Endothelial cell of umbilical vein (primary cell): ENCODE measurements at regions not wholly inside any gene's neighbourhood (a gene's known extent, or its start where the extent isn't known, plus 50 kb on each side); places are given as distances from the start of the nearest gene placed in this dataset.

ENCODE experiments used
- BruUV-seq: library from RNA; stranded (reverse); fragments of 400-500 nt; replicated peaks from 2 replicates; lab custom pipeline; 2021; lab: Mats Ljungman, UMichigan
- CTCF ChIA-PET: fragments of 300-600, 350-600 bp; sonication (Branson Sonifier 250); formaldehyde crosslinking; loops from one replicate; lab custom pipeline; 2021; ENCODE audit warnings: antibody characterized with exemption, inconsistent platforms; lab: Charles Lee
- POLR2A ChIA-PET: fragments of 300-600, 350-600 bp; sonication (Branson Sonifier 250); formaldehyde crosslinking; loops from one replicate; lab custom pipeline; 2021; ENCODE audit warnings: antibody characterized with exemption, inconsistent platforms; lab: Charles Lee
- DNase-seq: peaks from one replicate; pipeline ENCODE4 v3.0.0-alpha.2; 2011; ENCODE audit warnings: low read depth, low spot score
- FAIRE-seq: peaks from 2 replicates; lab custom pipeline; 2011; peaks lifted over from hg19 to GRCh38; lab: Jason Lieb, UNC
- H2AFZ ChIP-seq: 2 replicates; pipeline ENCODE4 v1.6.0; 2012; ENCODE audit warnings: low read depth, low read length, control low read depth, inconsistent platforms
- H3K27ac ChIP-seq: 2 replicates; pipeline ENCODE4 v1.5.1; 2011; ENCODE audit warnings: low read depth, mild to moderate bottlenecking, control low read depth, low read length, moderate library complexity; ENCODE audit not compliant: insufficient read depth
- H3K27me3 ChIP-seq, 2 experiments: 2 replicates each; pipeline versions ENCODE4 v1.6.0 to v1.6.1; 2011; ENCODE audit warnings: low read length in 2 of 2, mixed read lengths in 1 of 2; ENCODE audit not compliant: control insufficient read depth in 2 of 2, insufficient read depth in 2 of 2
- H3K36me3 ChIP-seq, 2 experiments: 2 replicates in 1 of 2; 3 replicates in 1 of 2; pipeline ENCODE4 v1.5.1; 2011; ENCODE audit warnings: low read length in 2 of 2, mild to moderate bottlenecking in 1 of 2, moderate library complexity in 1 of 2; ENCODE audit not compliant: control insufficient read depth in 2 of 2, insufficient read depth in 2 of 2; ENCODE audit errors: extremely low read depth in 1 of 2
- H3K4me1 ChIP-seq: 3 replicates; pipeline ENCODE4 v1.5.1; 2011; ENCODE audit warnings: mild to moderate bottlenecking, low read length; ENCODE audit not compliant: control insufficient read depth, insufficient read depth; ENCODE audit errors: extremely low read depth
- H3K4me2 ChIP-seq: 2 replicates; pipeline ENCODE4 v1.6.1; 2011; ENCODE audit warnings: low read length, control low read depth, mixed read lengths; ENCODE audit not compliant: insufficient read depth
- H3K4me3 ChIP-seq, 3 experiments: fragments of 200-600 bp in 1 of 3; sonication (generic), shearing (Covaris generic) in 1 of 3; replicated peaks in 1 of 3; 2 replicates each; pipeline ENCODE4 v1.5.1; 2011 to 2016; ENCODE audit warnings: control low read depth in 3 of 3, low read length in 3 of 3, mild to moderate bottlenecking in 2 of 3, inconsistent platforms in 1 of 3, low read depth in 1 of 3, moderate library complexity in 1 of 3; ENCODE audit not compliant: insufficient read depth in 1 of 3
- H3K79me2 ChIP-seq: 2 replicates; pipeline ENCODE4 v1.6.0; 2012; ENCODE audit warnings: low read length, inconsistent platforms; ENCODE audit not compliant: control insufficient read depth, insufficient read depth
- H3K9ac ChIP-seq: replicated peaks from 2 replicates; pipeline ENCODE3; 2011; ENCODE audit warnings: low read length, control low read depth; ENCODE audit not compliant: insufficient read depth; ENCODE audit errors: extremely low read depth
- H3K9me1 ChIP-seq: replicated peaks from 3 replicates; pipeline ENCODE4 v1.6.0; 2011; ENCODE audit warnings: mild to moderate bottlenecking, low read length; ENCODE audit not compliant: control insufficient read depth, insufficient read depth; ENCODE audit errors: extremely low read depth
- H3K9me3 ChIP-seq: replicated peaks from 2 replicates; pipeline ENCODE4 v1.5.1; 2012; ENCODE audit warnings: low read length, inconsistent platforms; ENCODE audit not compliant: control insufficient read depth, insufficient read depth
- H4K20me1 ChIP-seq: replicated peaks from 2 replicates; pipeline ENCODE3; 2011; ENCODE audit warnings: mild to moderate bottlenecking, low read length; ENCODE audit not compliant: control insufficient read depth, insufficient read depth; ENCODE audit errors: extremely low read depth
- CTCF ChIP-seq, 2 donors: IDR thresholded peaks; 1 replicate in 1 of 2; 2 replicates in 1 of 2; pipeline ENCODE4 v1.5.1; 2011; ENCODE audit warnings: low read length in 2 of 2, mild to moderate bottlenecking in 2 of 2, moderate library complexity in 2 of 2, control low read depth in 1 of 2, inconsistent platforms in 1 of 2, low read depth in 1 of 2; ENCODE audit not compliant: insufficient read depth in 1 of 2; ENCODE audit errors: extremely low read depth in 1 of 2
- EZH2 ChIP-seq: IDR thresholded peaks from 2 replicates; pipeline ENCODE4 v1.6.1; 2012; ENCODE audit warnings: borderline replicate concordance, low read depth, mild to moderate bottlenecking, moderate library complexity, low read length, inconsistent platforms; ENCODE audit not compliant: severe bottlenecking
- FOS ChIP-seq: IDR thresholded peaks from 2 replicates; pipeline ENCODE4 v1.6.1; 2011; ENCODE audit warnings: mild to moderate bottlenecking, low read length, moderate library complexity, borderline replicate concordance; ENCODE audit not compliant: insufficient read depth
- GATA2 ChIP-seq: IDR thresholded peaks from 2 replicates; pipeline ENCODE4 v1.7.0; 2011; ENCODE audit warnings: low read depth, mild to moderate bottlenecking, moderate library complexity, mixed read lengths, low read length; ENCODE audit not compliant: insufficient read length, insufficient read depth
- JUN ChIP-seq: IDR thresholded peaks from 2 replicates; pipeline ENCODE4 v1.6.1; 2011; ENCODE audit warnings: borderline replicate concordance, low read depth; ENCODE audit not compliant: insufficient read length, insufficient read depth
- MAX ChIP-seq: IDR thresholded peaks from 2 replicates; pipeline ENCODE4 v1.6.1; 2011; ENCODE audit not compliant: insufficient read depth, insufficient read length
- MYC ChIP-seq: IDR thresholded peaks from one replicate; pipeline ENCODE4 v1.6.1; 2011; ENCODE audit warnings: mild to moderate bottlenecking, low read depth, low read length
- POLR2A ChIP-seq: IDR thresholded peaks from 2 replicates; pipeline ENCODE4 v1.6.1; 2012; ENCODE audit warnings: low read depth, mild to moderate bottlenecking, control low read depth, low read length
- POLR2AphosphoS5 ChIP-seq: IDR thresholded peaks from 2 replicates; pipeline ENCODE4 v1.6.1; 2012; ENCODE audit warnings: low read depth, mild to moderate bottlenecking, control low read depth, low read length, moderate library complexity; ENCODE audit not compliant: insufficient read depth
- dilution Hi-C: fragments of 300-500 bp; cut with MboI; formaldehyde crosslinking; loops from one replicate; pipeline ENCODE4 v1.15.0; 2019; ENCODE audit warnings: low sequenced_read_pairs; ENCODE audit not compliant: extremely low pct_ligation_motif_present
- intact Hi-C: fragments of 100-400 bp; cut with micrococcal nuclease; formaldehyde crosslinking; loops from one replicate; pipeline ENCODE4 v1.10.0; 2022

GRCh38 chr3:3610581-3611298 is 188.5 kb upstream of the LRRN1 start:
- Histone ChIP-seq H3K27me3 (no peaks in the 10 kb centered on the region), H3K79me2 (no peaks in the 10 kb centered on the region), H3K27ac (no peak overlapping the region), H4K20me1 (no peaks in the 10 kb centered on the region), H3K4me1 (no peaks in the 10 kb centered on the region), H3K36me3 (no peaks in the 10 kb centered on the region), H3K9ac (no peak overlapping the region), H3K4me3 (no peak overlapping the region), H2AFZ (no peak overlapping the region), H3K4me2 (no peak overlapping the region), H3K9me1 (no peaks in the 10 kb centered on the region), H3K9me3 (peaks cover 5% of the 10 kb centered on the region)
- DNase-seq (no peak), FAIRE-seq (no peak)
- no TSS peak for BruUV-seq
- dilution Hi-C loops (no loop called here), intact Hi-C loops (no loop called here)
- TF ChIP-seq POLR2A = no peak
- TF ChIP-seq GATA2 = no peak
- no peak for TF ChIP-seq FOS
- TF ChIP-seq MYC = no peak
- TF ChIP-seq JUN = no peak
- no peak for TF ChIP-seq EZH2
- TF ChIP-seq POLR2AphosphoS5 = no peak
- TF ChIP-seq MAX = no peak
- no peak for TF ChIP-seq CTCF (IDR thresholded peaks at IDR 0.05; ENCODE audit: extremely low read depth in 1 of 2, insufficient read depth in 1 of 2, low read depth in 1 of 2, low read length in 2 of 2)
- ChIA-PET CTCF (no interaction called here), POLR2A (no interaction called here)
